Mesendoderm (in vitro differentiated cells): ENCODE measurements at regions not wholly inside any gene's neighbourhood (a gene's known extent, or its start where the extent isn't known, plus 50 kb on each side); places are given as distances from the start of the nearest gene placed in this dataset.
"Not testable (repeated sequence)": the region's sequence is repeated elsewhere in the genome, so short reads cannot be mapped to it uniquely, and the experiment has no call there.

ENCODE experiments used
- DNase-seq: peaks from one replicate; pipeline ENCODE4 v3.0.0; 2013
- H2AK5ac ChIP-seq: 2 replicates; pipeline ENCODE4 v1.6.1; 2013; ENCODE audit warnings: low read length, inconsistent platforms
- H2BK120ac ChIP-seq: 2 replicates; pipeline ENCODE4 v1.6.1; 2013; ENCODE audit warnings: low read depth, mild to moderate bottlenecking, low read length, moderate library complexity, mixed read lengths
- H2BK15ac ChIP-seq: replicated peaks from 2 replicates; pipeline ENCODE4 v1.6.1; 2013; ENCODE audit warnings: low read depth, mild to moderate bottlenecking, moderate library complexity
- H2BK5ac ChIP-seq: 2 replicates; pipeline ENCODE4 v1.6.1; 2013; ENCODE audit warnings: low read length, inconsistent platforms
- H3K18ac ChIP-seq: 2 replicates; pipeline ENCODE4 v1.6.1; 2013; ENCODE audit warnings: mild to moderate bottlenecking, low read length, mixed read lengths
- H3K23ac ChIP-seq: one replicate; pipeline ENCODE4 v1.6.1; 2013; ENCODE audit warnings: low read length
- H3K27ac ChIP-seq: 2 replicates; pipeline ENCODE4 v1.5.1; 2013; ENCODE audit warnings: low read depth, mild to moderate bottlenecking, inconsistent platforms, low read length, moderate library complexity
- H3K27me3 ChIP-seq: 2 replicates; pipeline ENCODE4 v1.6.1; 2013; ENCODE audit warnings: low read length, control low read depth, mild to moderate bottlenecking, inconsistent platforms; ENCODE audit not compliant: insufficient read depth, poor library complexity
- H3K36me3 ChIP-seq: 2 replicates; pipeline ENCODE4 v1.6.1; 2013; ENCODE audit warnings: low read length, inconsistent platforms; ENCODE audit not compliant: control insufficient read depth, insufficient read depth
- H3K4ac ChIP-seq: one replicate; pipeline ENCODE4 v1.6.1; 2013; ENCODE audit warnings: low read depth, mild to moderate bottlenecking, low read length, moderate library complexity
- H3K4me1 ChIP-seq: 2 replicates; pipeline ENCODE4 v1.6.1; 2013; ENCODE audit warnings: low read depth, low read length, inconsistent platforms; ENCODE audit not compliant: control insufficient read depth
- H3K4me2 ChIP-seq: 2 replicates; pipeline ENCODE4 v1.6.1; 2013; ENCODE audit warnings: low read length
- H3K4me3 ChIP-seq: 2 replicates; pipeline ENCODE4 v1.5.1; 2013; ENCODE audit warnings: mild to moderate bottlenecking, low read length
- H3K56ac ChIP-seq: one replicate; pipeline ENCODE4 v1.6.1; 2013; ENCODE audit warnings: low read length
- H3K79me1 ChIP-seq: 2 replicates; pipeline ENCODE4 v1.6.1; 2013; ENCODE audit warnings: low read length, inconsistent platforms
- H3K79me2 ChIP-seq: 2 replicates; pipeline ENCODE4 v1.6.1; 2013; ENCODE audit warnings: mild to moderate bottlenecking, low read length; ENCODE audit not compliant: control insufficient read depth, insufficient read depth
- H3K9ac ChIP-seq: 2 replicates; pipeline ENCODE4 v1.6.1; 2013; ENCODE audit warnings: low read length, inconsistent platforms
- H4K5ac ChIP-seq: one replicate; pipeline ENCODE4 v1.6.1; 2013; ENCODE audit warnings: low read length
- H4K8ac ChIP-seq: one replicate; pipeline ENCODE4 v1.6.1; 2013; ENCODE audit warnings: low read depth, mild to moderate bottlenecking, control low read depth, low read length, moderate library complexity
- WGBS: extraction: QIAGEN DNeasy Blood & Tissue Kit; methylation state at CpG from one replicate; pipeline ENCODE4 v1.1.7; 2013; ENCODE audit warnings: low lambda C conversion rate, missing lambda C conversion rate; ENCODE audit not compliant: insufficient coverage; ENCODE audit errors: extremely low coverage; 5-methylcytosine and 5-hydroxymethylcytosine counted together

DNA sequence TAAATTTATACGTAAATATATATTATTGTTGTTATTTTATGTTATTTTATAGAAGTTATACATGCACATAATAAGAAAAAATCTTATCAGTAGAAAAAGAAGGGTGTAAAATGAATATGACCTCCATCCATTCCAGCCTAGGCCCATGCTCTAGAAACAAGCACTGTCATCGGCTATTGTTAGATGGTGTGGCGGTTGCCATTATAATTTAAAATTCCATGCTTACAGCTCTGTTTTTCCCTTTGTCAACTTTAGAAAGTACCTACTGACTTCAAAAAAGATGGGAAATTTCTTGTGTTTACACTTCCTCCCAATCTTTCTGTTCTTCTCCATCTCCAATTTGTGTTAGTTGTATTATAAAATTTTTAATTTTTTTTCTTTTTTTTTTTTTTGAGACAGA, 61.9 kb upstream of the RDX start:
- Histone ChIP-seq H2BK5ac (no peak overlapping the region), H3K9ac (no peak overlapping the region), H4K5ac (no peak overlapping the region), H4K8ac (no peak overlapping the region), H2AK5ac (no peak overlapping the region), H3K56ac (no peak overlapping the region), H2BK15ac (no peak overlapping the region), H3K27ac (no peak overlapping the region), H3K79me2 (no peaks in the 10 kb centered on the region), H3K4ac (no peak overlapping the region), H3K4me2 (no peak overlapping the region), H3K79me1 (no peaks in the 10 kb centered on the region), H3K36me3 (no peaks in the 10 kb centered on the region), H3K23ac (no peak overlapping the region), H3K4me1 (peaks cover 8% of the 10 kb centered on the region), H3K27me3 (no peaks in the 10 kb centered on the region), H3K4me3 (no peak overlapping the region), H3K18ac (no peak overlapping the region), H2BK120ac (no peak overlapping the region)
- no peak for DNase-seq
- WGBS = no CpG with 5 or more reads among the region's 3 CpGs

DNA sequence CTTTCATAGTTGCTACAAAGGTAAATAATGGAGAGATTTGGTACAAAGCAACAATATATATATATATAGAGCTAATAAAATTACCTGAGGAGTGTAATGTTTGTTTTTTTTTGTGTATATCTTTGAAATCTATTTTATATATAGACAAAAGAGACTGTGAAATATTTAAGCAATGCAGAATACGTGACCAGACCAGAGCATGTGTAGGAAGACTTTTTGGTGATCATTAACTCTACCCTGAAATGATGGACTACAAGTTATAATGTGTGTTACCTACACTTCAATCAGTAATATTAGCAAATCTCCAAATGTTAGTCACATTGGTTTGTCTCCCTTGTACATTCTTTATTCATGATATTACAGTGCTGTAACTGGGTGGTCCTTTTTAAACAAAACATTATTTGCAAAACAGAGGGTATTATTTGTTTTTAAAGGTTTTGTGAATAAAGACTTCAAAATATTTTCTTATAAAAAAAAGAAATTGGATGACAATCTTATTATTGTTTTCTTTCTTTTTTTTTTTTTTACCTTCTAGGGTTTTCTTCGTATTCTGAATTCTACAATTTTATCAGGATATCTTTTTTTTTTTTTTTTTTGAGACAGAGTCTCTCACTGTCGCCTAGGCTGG, 64.5 kb upstream of the RDX start:
- not testable (repeated sequence) for H3K18ac ChIP-seq, H3K9ac ChIP-seq, H3K79me2 ChIP-seq, H2BK15ac ChIP-seq, H3K4me2 ChIP-seq, H3K79me1 ChIP-seq, H3K27ac ChIP-seq, H3K27me3 ChIP-seq, H3K4ac ChIP-seq, H2BK5ac ChIP-seq, H2BK120ac ChIP-seq, H2AK5ac ChIP-seq, H3K56ac ChIP-seq, DNase-seq, H3K36me3 ChIP-seq, H3K23ac ChIP-seq, H4K5ac ChIP-seq, H3K4me1 ChIP-seq, H3K4me3 ChIP-seq, H4K8ac ChIP-seq
- no CpG with 5 or more reads among the region's 3 CpGs for whole genome bisulfite sequencing

DNA sequence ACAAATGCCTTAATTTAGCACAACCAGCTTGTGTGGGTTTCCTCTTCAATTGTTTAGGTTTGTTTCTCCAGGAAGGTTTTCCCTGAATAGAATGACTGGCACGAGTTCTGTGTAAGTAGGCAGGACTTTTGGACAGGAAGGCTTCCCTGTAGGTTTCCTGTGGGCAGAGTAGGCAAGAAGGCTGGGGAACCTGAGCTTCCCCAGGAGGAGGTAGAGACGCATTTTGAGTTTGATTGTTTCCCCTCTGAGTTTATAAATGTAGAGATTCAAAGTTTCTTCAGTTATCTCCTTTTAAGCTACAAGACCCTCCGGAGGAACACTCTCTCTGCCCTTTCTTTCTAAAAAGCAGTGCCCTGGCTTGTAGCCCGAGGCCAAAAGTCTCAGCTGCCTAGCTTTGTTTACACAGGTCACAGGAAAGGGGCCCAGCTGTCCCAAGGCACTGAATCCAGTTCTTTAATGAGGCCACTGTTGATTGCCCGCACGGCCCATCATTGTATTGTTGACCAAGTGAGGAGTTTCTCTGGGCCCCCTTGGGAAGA, 66.6 kb upstream of the RDX start:
- Histone ChIP-seq H2BK120ac (peak overlapping the region; percentile 68), H3K79me2 (no peaks in the 10 kb centered on the region), H3K79me1 (no peaks in the 10 kb centered on the region), H2AK5ac (no peak overlapping the region), H3K4me1 (peaks cover 4% of the 10 kb centered on the region), H3K4ac (no peak overlapping the region), H3K23ac (no peak overlapping the region), H3K9ac (no peak overlapping the region), H3K27me3 (no peaks in the 10 kb centered on the region), H3K18ac (peak overlapping the region; percentile 88), H3K4me3 (no peak overlapping the region), H3K36me3 (no peaks in the 10 kb centered on the region), H2BK5ac (peak overlapping the region; percentile 32), H3K27ac (peak overlapping the region; percentile 68), H2BK15ac (no peak overlapping the region), H3K4me2 (no peak overlapping the region), H4K5ac (no peak overlapping the region), H4K8ac (no peak overlapping the region), H3K56ac (peak overlapping the region; percentile 50)
- peak; percentile 82 for DNase-seq
- no CpG with 5 or more reads among the region's 6 CpGs for WGBS

DNA sequence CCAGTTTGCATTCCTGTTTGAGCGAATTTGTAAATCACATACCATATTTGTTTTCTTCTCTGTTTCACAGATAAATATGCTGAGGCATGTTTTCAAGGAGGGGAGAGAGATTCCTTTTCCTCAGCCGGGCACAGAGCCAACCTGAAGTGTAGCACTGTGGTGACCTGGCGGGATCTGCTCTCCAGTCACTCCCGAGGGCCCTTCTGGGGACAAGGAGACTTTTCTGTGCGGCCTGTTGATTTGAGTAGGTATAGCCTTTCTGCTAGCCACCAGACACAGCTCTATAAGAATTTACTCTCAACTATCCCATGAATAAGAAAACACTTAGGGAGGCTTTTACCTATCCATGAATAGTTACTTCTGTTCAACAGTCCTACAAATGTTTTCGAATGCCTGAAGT, 63.5 kb upstream of the FDX1 start:
- no peak overlapping the region for H3K4me3 ChIP-seq

GRCh38 chr11:110367571-110367970, 62.2 kb upstream of the FDX1 start:
- Histone ChIP-seq H3K56ac (no peak overlapping the region), H2BK120ac (no peak overlapping the region), H4K5ac (no peak overlapping the region), H3K27me3 (no peaks in the 10 kb centered on the region), H3K4ac (no peak overlapping the region), H3K79me2 (no peaks in the 10 kb centered on the region), H4K8ac (no peak overlapping the region), H3K79me1 (no peaks in the 10 kb centered on the region), H3K23ac (no peak overlapping the region), H3K18ac (no peak overlapping the region), H3K4me3 (no peak overlapping the region), H3K4me1 (peaks cover 4% of the 10 kb centered on the region), H2AK5ac (no peak overlapping the region), H3K36me3 (no peaks in the 10 kb centered on the region), H3K27ac (no peak overlapping the region), H3K4me2 (no peak overlapping the region), H3K9ac (no peak overlapping the region), H2BK15ac (no peak overlapping the region), H2BK5ac (no peak overlapping the region)
- WGBS = no CpG with 5 or more reads among the region's 2 CpGs
- DNase-seq = no peak

More for the DNA sequence above, 63.5 kb upstream of the FDX1 start:
- Histone ChIP-seq H3K27me3 (no peaks in the 10 kb centered on the region), H4K5ac (no peak overlapping the region), H3K79me1 (no peaks in the 10 kb centered on the region), H2BK15ac (no peak overlapping the region), H3K4ac (no peak overlapping the region), H3K23ac (no peak overlapping the region), H3K56ac (peak overlapping the region; percentile 34), H4K8ac (no peak overlapping the region), H3K18ac (peak overlapping the region; percentile 30), H2AK5ac (no peak overlapping the region), H3K79me2 (no peaks in the 10 kb centered on the region), H3K36me3 (no peaks in the 10 kb centered on the region), H2BK5ac (no peak overlapping the region), H3K9ac (no peak overlapping the region), H3K4me1 (peaks cover 4% of the 10 kb centered on the region), H3K27ac (no peak overlapping the region), H2BK120ac (no peak overlapping the region), H3K4me2 (no peak overlapping the region)
- no CpG with 5 or more reads among the region's 6 CpGs for WGBS
- no peak for DNase-seq

DNA sequence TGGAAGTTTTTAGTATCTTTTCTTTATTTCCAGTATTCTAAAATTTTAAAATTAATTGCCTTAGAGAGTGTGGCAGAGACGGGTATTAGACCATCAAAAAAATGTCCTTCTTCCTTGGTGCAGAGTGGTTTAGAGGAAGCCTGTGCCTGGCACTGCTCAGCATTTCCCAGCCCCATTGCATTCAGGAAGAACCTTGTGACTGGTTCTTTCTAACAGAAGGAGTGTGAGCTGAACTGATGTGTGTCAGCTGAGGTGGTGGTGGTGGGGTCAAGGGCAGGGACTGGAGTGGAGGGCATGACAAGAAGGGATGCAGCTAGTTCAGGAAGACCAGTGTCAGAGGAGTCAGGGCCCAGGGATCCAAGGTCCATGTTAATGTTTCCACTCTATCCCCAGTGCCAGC, 58.7 kb upstream of the FDX1 start:
- Histone ChIP-seq H3K79me1 (no peaks in the 10 kb centered on the region), H2BK15ac (no peak overlapping the region), H3K56ac (no peak overlapping the region), H3K27ac (no peak overlapping the region), H3K36me3 (no peaks in the 10 kb centered on the region), H3K27me3 (no peaks in the 10 kb centered on the region), H4K5ac (no peak overlapping the region), H2BK120ac (no peak overlapping the region), H3K9ac (no peak overlapping the region), H3K4me3 (no peak overlapping the region), H3K79me2 (no peaks in the 10 kb centered on the region), H3K4me1 (no peaks in the 10 kb centered on the region), H2AK5ac (no peak overlapping the region), H3K23ac (no peak overlapping the region), H3K18ac (no peak overlapping the region), H3K4me2 (no peak overlapping the region), H3K4ac (no peak overlapping the region), H4K8ac (no peak overlapping the region), H2BK5ac (no peak overlapping the region)
- no CpG with 5 or more reads among the region's 1 CpG for WGBS
- no peak for DNase-seq
